HCT116 (cell line): ENCODE measurements at regions not wholly inside any gene's neighbourhood (a gene's known extent, or its start where the extent isn't known, plus 50 kb on each side); places are given as distances from the start of the nearest gene placed in this dataset.

ENCODE experiments used
- ATAC-seq: fragments of 200-7000 bp; cut with Tn5 transposase; 2 replicates; pipeline ENCODE4 v1.9.1; 2020; ENCODE audit warnings: mild to moderate bottlenecking, moderate library complexity
- BruUV-seq: library from RNA; stranded (reverse); fragments of 400-500 nt; replicated peaks from 2 replicates; lab custom pipeline; 2021; lab: Mats Ljungman, UMichigan
- CTCF ChIA-PET: fragments of 300-600 bp; sonication (Branson Sonifier 250); formaldehyde crosslinking; loops from one replicate; lab custom pipeline; 2021; ENCODE audit warnings: antibody characterized with exemption; lab: Charles Lee
- POLR2A ChIA-PET: fragments of 300-600, 350-600 bp; sonication (Branson Sonifier 250); formaldehyde crosslinking; loops from one replicate; lab custom pipeline; 2021; ENCODE audit warnings: antibody characterized with exemption; lab: Charles Lee
- RAD21 ChIA-PET, 2 experiments: fragments of 300-600 bp; sonication (Branson Sonifier 250); formaldehyde crosslinking; loops; one replicate each; lab custom pipeline; 2023; ENCODE audit warnings: low total read pairs in 2 of 2; ENCODE audit not compliant: uncharacterized antibody in 2 of 2, unreplicated experiment in 2 of 2, low non-redundant PET in 1 of 2; lab: Charles Lee
- DNase-seq: peaks from one replicate; pipeline ENCODE4 v3.0.0-alpha.2; 2010; ENCODE audit warnings: low read depth, low spot score
- H2AFZ ChIP-seq: fragments of 200-600 bp; shearing (Covaris generic), sonication (generic); 2 replicates; pipeline ENCODE4 v1.6.1; 2017; ENCODE audit warnings: low read depth, mixed run types, mixed read lengths, antibody characterized with exemption, low read length; ENCODE audit not compliant: poor library complexity, severe bottlenecking
- H3K27ac ChIP-seq: 2 replicates; pipeline ENCODE4 v1.5.1; 2012; ENCODE audit warnings: low read depth, low read length
- H3K27me3 ChIP-seq: fragments of 200-600 bp; sonication (generic); 2 replicates; pipeline ENCODE4 v1.6.1; 2016; ENCODE audit warnings: mixed run types, low read length, mixed read lengths; ENCODE audit not compliant: insufficient read depth
- H3K36me3 ChIP-seq, 2 experiments: fragments of 200-500 bp in 1 of 2; fragments of 200-600 bp in 1 of 2; sonication (Bioruptor generic) in 1 of 2; sonication (generic) in 1 of 2; 2 replicates each; pipeline versions ENCODE4 v1.5.1 to v1.6.1; 2014 to 2016; ENCODE audit warnings: low read length in 2 of 2, inconsistent platforms in 1 of 2, mixed read lengths in 1 of 2, mixed run types in 1 of 2; ENCODE audit not compliant: insufficient read depth in 2 of 2, control insufficient read depth in 1 of 2
- H3K4me1 ChIP-seq, 2 experiments: fragments of 200-600 bp in 1 of 2; sonication (generic) in 1 of 2; 2 replicates each; pipeline versions ENCODE4 v1.5.1 to v1.6.1; 2012 to 2017; ENCODE audit warnings: low read length in 2 of 2, inconsistent platforms in 1 of 2, mild to moderate bottlenecking in 1 of 2, mixed read lengths in 1 of 2, mixed run types in 1 of 2, moderate library complexity in 1 of 2; ENCODE audit not compliant: insufficient read depth in 2 of 2, control insufficient read depth in 1 of 2
- H3K4me2 ChIP-seq: fragments of 200-600 bp; sonication (generic); 2 replicates; pipeline ENCODE4 v1.6.1; 2017; ENCODE audit warnings: mixed run types, low read length, mixed read lengths
- H3K4me3 ChIP-seq, 2 experiments: fragments of 200-600 bp in 1 of 2; sonication (generic) in 1 of 2; replicated peaks in 1 of 2; 2 replicates each; pipeline ENCODE4 v1.5.1; 2011 to 2016; ENCODE audit warnings: low read length in 2 of 2, control low read depth in 1 of 2, low read depth in 1 of 2, mild to moderate bottlenecking in 1 of 2, mixed read lengths in 1 of 2, mixed run types in 1 of 2
- H3K79me2 ChIP-seq: fragments of 200-600 bp; sonication (generic); 2 replicates; pipeline ENCODE4 v1.6.1; 2017; ENCODE audit warnings: mild to moderate bottlenecking, mixed run types, low read length, moderate library complexity, mixed read lengths; ENCODE audit not compliant: insufficient read depth
- H3K9ac ChIP-seq: fragments of 200-600 bp; sonication (generic); 2 replicates; pipeline ENCODE4 v1.6.1; 2016; ENCODE audit warnings: low read length, mixed read lengths
- H3K9me2 ChIP-seq: fragments of 200-600 bp; sonication (generic), shearing (Covaris generic); 2 replicates; pipeline ENCODE4 v1.6.1; 2017; ENCODE audit warnings: mixed run types, mild to moderate bottlenecking, moderate library complexity; ENCODE audit not compliant: insufficient read depth
- H3K9me3 ChIP-seq, 2 experiments: fragments of 200-500 bp in 1 of 2; fragments of 200-600 bp in 1 of 2; sonication (Bioruptor generic) in 1 of 2; sonication (generic) in 1 of 2; 2 replicates each; pipeline ENCODE4 v1.6.1; 2014 to 2017; ENCODE audit warnings: low read length in 2 of 2, mixed read lengths in 2 of 2, inconsistent platforms in 1 of 2, low read depth in 1 of 2, mild to moderate bottlenecking in 1 of 2, mixed run types in 1 of 2, moderate library complexity in 1 of 2; ENCODE audit not compliant: control insufficient read depth in 1 of 2, insufficient read depth in 1 of 2
- H4K20me1 ChIP-seq: fragments of 200-600 bp; sonication (generic), shearing (Covaris generic); 2 replicates; pipeline ENCODE4 v1.6.1; 2017; ENCODE audit warnings: mixed run types, mild to moderate bottlenecking, moderate library complexity; ENCODE audit not compliant: insufficient read depth
- CBX3 ChIP-seq: IDR thresholded peaks from 2 replicates; pipeline ENCODE4 v1.6.1; 2012; ENCODE audit warnings: low read depth
- ELF1 ChIP-seq: IDR thresholded peaks from 2 replicates; pipeline ENCODE4 v1.6.1; 2012; ENCODE audit warnings: low read depth, borderline replicate concordance
- EZH2 ChIP-seq: fragments of 200-600 bp; sonication (generic); IDR thresholded peaks from 2 replicates; pipeline ENCODE4 v1.6.1; 2017; ENCODE audit warnings: antibody characterized with exemption, mixed run types
- EZH2phosphoT487 ChIP-seq: fragments of 200-600 bp; IDR thresholded peaks from 2 replicates; pipeline ENCODE4 v1.6.1; 2018; ENCODE audit warnings: antibody characterized with exemption, borderline replicate concordance
- FOSL1 ChIP-seq: IDR thresholded peaks from 2 replicates; pipeline ENCODE4 v1.6.1; 2012; ENCODE audit warnings: low read depth
- POLR2A ChIP-seq: IDR thresholded peaks from 2 replicates; pipeline ENCODE4 v1.7.0; 2011; ENCODE audit warnings: borderline replicate concordance; ENCODE audit not compliant: insufficient read depth, insufficient read length; ENCODE audit errors: extremely low read depth
- SIN3A ChIP-seq: IDR thresholded peaks from 2 replicates; pipeline ENCODE4 v1.6.1; 2012; ENCODE audit warnings: low read depth
- SP1 ChIP-seq: IDR thresholded peaks from 2 replicates; pipeline ENCODE4 v1.6.1; 2012; ENCODE audit warnings: low read depth
- TCF7L2 ChIP-seq: IDR thresholded peaks from 2 replicates; pipeline ENCODE4 v1.7.0; 2011; ENCODE audit warnings: borderline replicate concordance, inconsistent platforms; ENCODE audit not compliant: insufficient read depth, insufficient read length; ENCODE audit errors: extremely low read depth
- ZNF274 ChIP-seq: fragments of 200-500 bp; sonication (Bioruptor generic); IDR thresholded peaks from 2 replicates; pipeline ENCODE4 v1.6.1; 2014; ENCODE audit warnings: mild to moderate bottlenecking, low read depth, low read length, inconsistent platforms
- intact Hi-C: fragments of 100-400 bp; cut with micrococcal nuclease; formaldehyde crosslinking; loops from 2 replicates; pipeline ENCODE4 v1.10.0; 2022
- TF ChIP-seq, protein P1 (sequence below): IDR thresholded peaks from 2 replicates; pipeline ENCODE4 v1.6.1; 2011; ENCODE audit warnings: mild to moderate bottlenecking, low read length, moderate library complexity; ENCODE audit not compliant: insufficient replicate concordance; ENCODE audit errors: extremely low read depth
- TF ChIP-seq, protein P2 (sequence below): IDR thresholded peaks from 2 replicates; pipeline ENCODE4 v1.6.1; 2012
- TF ChIP-seq, protein P3 (sequence below): IDR thresholded peaks from 2 replicates; pipeline ENCODE4 v1.6.1; 2012

GRCh38 chr4:119707336-119707735 is 78.7 kb upstream of the PDE5A start:
- no peaks in the 10 kb centered on the region for H3K79me2 ChIP-seq
- no TSS peak for BruUV-seq
- H3K4me2 ChIP-seq: no peak overlapping the region
- no peak overlapping the region for H3K9ac ChIP-seq
- TF ChIP-seq TCF7L2 (no peak), ELF1 (no peak), CBX3 (no peak), FOSL1 (no peak), SP1 (no peak), POLR2A (no peak), SIN3A (no peak), EZH2 (no peak), EZH2phosphoT487 (no peak), ZNF274 (no peak)
- TF ChIP-seq, protein P1, sequence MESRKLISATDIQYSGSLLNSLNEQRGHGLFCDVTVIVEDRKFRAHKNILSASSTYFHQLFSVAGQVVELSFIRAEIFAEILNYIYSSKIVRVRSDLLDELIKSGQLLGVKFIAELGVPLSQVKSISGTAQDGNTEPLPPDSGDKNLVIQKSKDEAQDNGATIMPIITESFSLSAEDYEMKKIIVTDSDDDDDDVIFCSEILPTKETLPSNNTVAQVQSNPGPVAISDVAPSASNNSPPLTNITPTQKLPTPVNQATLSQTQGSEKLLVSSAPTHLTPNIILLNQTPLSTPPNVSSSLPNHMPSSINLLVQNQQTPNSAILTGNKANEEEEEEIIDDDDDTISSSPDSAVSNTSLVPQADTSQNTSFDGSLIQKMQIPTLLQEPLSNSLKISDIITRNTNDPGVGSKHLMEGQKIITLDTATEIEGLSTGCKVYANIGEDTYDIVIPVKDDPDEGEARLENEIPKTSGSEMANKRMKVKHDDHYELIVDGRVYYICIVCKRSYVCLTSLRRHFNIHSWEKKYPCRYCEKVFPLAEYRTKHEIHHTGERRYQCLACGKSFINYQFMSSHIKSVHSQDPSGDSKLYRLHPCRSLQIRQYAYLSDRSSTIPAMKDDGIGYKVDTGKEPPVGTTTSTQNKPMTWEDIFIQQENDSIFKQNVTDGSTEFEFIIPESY: no peak
- TF ChIP-seq, protein P2, sequence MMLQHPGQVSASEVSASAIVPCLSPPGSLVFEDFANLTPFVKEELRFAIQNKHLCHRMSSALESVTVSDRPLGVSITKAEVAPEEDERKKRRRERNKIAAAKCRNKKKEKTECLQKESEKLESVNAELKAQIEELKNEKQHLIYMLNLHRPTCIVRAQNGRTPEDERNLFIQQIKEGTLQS: no peak
- TF ChIP-seq, protein P3, sequence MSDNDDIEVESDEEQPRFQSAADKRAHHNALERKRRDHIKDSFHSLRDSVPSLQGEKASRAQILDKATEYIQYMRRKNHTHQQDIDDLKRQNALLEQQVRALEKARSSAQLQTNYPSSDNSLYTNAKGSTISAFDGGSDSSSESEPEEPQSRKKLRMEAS: no peak
- no peaks in the 10 kb centered on the region for H3K9me2 ChIP-seq
- H3K4me3 ChIP-seq: no peak overlapping the region
- ATAC-seq (no peak), DNase-seq (no peak)
- ChIA-PET CTCF (no interaction called here), POLR2A (no interaction called here), RAD21 (no interaction called here)
- H2AFZ ChIP-seq: no peak overlapping the region
- H4K20me1 ChIP-seq: no peaks in the 10 kb centered on the region
- no peaks in the 10 kb centered on the region for H3K27me3 ChIP-seq
- no peaks in the 10 kb centered on the region for H3K36me3 ChIP-seq
- no peak overlapping the region for H3K27ac ChIP-seq
- H3K4me1 ChIP-seq: no peaks in the 10 kb centered on the region
- H3K9me3 ChIP-seq: no peaks in the 10 kb centered on the region
- intact Hi-C loops: no loop called here
